Body of pancreas (tissue), 4 donors: ENCODE measurements at regions not wholly inside any gene's neighbourhood (a gene's known extent, or its start where the extent isn't known, plus 50 kb on each side); places are given as distances from the start of the nearest gene placed in this dataset.

Source experiments
- ATAC-seq: fragments of 150-250 bp; one replicate; pipeline ENCODE4 v1.9.1; 2016
- DNase-seq, 4 donors: peaks; one replicate each; pipeline ENCODE4 v3.0.0-alpha.2; 2019
- H3K27ac ChIP-seq, 4 donors: fragments of 200-600 bp; sonication (generic); 1 replicate in 3 of 4; 2 replicates in 1 of 4; pipeline versions ENCODE4 v1.5.1 to v1.6.1; 2016 to 2019; ENCODE audit warnings: mild to moderate bottlenecking in 1 of 4, mixed read lengths in 1 of 4, moderate library complexity in 1 of 4
- H3K27me3 ChIP-seq, 2 donors: fragments of 200-600 bp; sonication (generic); one replicate each; pipeline ENCODE4 v1.6.0; 2016; ENCODE audit warnings: mild to moderate bottlenecking in 1 of 2
- H3K36me3 ChIP-seq, 2 donors: fragments of 200-600 bp; sonication (generic); replicated peaks in 1 of 2; 2 replicates each; pipeline ENCODE4 v1.5.1; 2016; ENCODE audit warnings: low read depth in 2 of 2; ENCODE audit not compliant: insufficient read depth in 1 of 2
- H3K4me1 ChIP-seq: fragments of 200-600 bp; sonication (generic); one replicate; pipeline ENCODE4 v1.6.0; 2016
- H3K4me3 ChIP-seq, 2 donors: fragments of 200-600 bp; sonication (generic); 1 replicate in 1 of 2; 2 replicates in 1 of 2; pipeline ENCODE4 v1.5.1; 2016 to 2019
- H3K9me3 ChIP-seq, 3 donors: fragments of 200-600 bp; sonication (generic); 1 replicate in 2 of 3; 2 replicates in 1 of 3; pipeline ENCODE4 v1.5.1; 2016
- POLR2A ChIP-seq, 3 donors: fragments of 450-650 bp; IDR thresholded peaks; one replicate each; pipeline ENCODE4 v1.6.1; 2016; ENCODE audit warnings: antibody characterized with exemption in 3 of 3, mild to moderate bottlenecking in 2 of 3
- WGBS, 2 donors: methylation state at CpG; one replicate each; pipeline ENCODE4 v1.1.5; 2017; 5-methylcytosine and 5-hydroxymethylcytosine counted together
- intact Hi-C: fragments of 100-400 bp; cut with DNase I; formaldehyde crosslinking; loops from one replicate; pipeline ENCODE4 v1.15.1; 2023
- TF ChIP-seq, protein P1 (sequence below), 7 experiments: fragments of 450-650 bp in 4 of 7; fragments of 200-600 bp in 3 of 7; sonication (generic) in 3 of 7; IDR thresholded peaks; one replicate each; pipeline ENCODE4 v1.5.1; 2016 to 2019; ENCODE audit warnings: antibody characterized with exemption in 7 of 7

DNA sequence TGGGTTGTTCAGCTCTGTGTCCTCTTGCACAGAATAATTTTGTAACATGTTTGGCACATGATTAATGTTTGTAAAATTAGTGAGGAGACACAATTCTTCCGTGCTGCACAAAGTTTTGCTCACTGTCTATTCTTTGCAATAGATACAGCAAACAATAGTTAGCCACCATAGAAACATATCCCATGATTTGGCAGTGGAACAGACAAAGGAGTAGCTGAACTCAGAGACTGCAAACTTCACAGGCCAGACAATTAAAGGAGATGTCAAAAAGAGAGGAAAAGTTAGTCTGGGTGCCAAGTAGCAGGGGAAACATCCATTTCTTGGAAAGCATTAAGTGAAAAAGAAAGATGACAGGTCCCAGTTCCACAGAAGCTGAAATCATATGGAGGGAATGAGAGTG lies 267.4 kb upstream of the NRXN1 start:
- Histone ChIP-seq H3K4me1 (no peaks in the 10 kb centered on the region), H3K36me3 (no peaks in the 10 kb centered on the region), H3K27ac (no peak overlapping the region), H3K27me3 (no peaks in the 10 kb centered on the region), H3K4me3 (no peak overlapping the region), H3K9me3 (no peaks in the 10 kb centered on the region)
- TF ChIP-seq, protein P1, sequence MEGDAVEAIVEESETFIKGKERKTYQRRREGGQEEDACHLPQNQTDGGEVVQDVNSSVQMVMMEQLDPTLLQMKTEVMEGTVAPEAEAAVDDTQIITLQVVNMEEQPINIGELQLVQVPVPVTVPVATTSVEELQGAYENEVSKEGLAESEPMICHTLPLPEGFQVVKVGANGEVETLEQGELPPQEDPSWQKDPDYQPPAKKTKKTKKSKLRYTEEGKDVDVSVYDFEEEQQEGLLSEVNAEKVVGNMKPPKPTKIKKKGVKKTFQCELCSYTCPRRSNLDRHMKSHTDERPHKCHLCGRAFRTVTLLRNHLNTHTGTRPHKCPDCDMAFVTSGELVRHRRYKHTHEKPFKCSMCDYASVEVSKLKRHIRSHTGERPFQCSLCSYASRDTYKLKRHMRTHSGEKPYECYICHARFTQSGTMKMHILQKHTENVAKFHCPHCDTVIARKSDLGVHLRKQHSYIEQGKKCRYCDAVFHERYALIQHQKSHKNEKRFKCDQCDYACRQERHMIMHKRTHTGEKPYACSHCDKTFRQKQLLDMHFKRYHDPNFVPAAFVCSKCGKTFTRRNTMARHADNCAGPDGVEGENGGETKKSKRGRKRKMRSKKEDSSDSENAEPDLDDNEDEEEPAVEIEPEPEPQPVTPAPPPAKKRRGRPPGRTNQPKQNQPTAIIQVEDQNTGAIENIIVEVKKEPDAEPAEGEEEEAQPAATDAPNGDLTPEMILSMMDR (IDR thresholded peaks at IDR 0.05): no peak
- TF ChIP-seq POLR2A (IDR thresholded peaks at IDR 0.05): no peak
- ATAC-seq: no peak
- 50 to 58% methylated on average over 1 of the region's 1 CpG for WGBS, 2 donors
- no peak for DNase-seq
- intact Hi-C loops: no loop called here

DNA sequence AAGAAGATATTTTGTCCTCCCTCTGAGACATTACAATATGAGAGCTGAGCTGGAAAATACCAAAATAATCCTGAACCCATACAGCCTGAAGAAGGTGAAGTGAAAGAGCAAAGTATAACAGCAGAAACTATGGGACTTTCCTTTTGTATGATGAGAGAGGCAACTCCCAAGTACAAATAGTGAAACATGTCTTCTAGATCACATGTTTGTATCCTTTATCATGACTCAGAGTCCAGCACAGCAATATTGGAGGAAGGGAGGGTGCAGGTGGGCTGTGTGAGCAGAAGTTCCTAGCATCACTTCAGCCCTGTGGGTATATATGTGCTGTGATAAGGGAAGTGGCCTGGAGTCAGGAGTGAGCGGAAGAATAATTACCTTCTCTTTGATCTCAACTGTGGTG lies 265.6 kb upstream of the NRXN1 start:
- TF ChIP-seq, protein P1 (IDR thresholded peaks at IDR 0.05): no peak
- TF ChIP-seq POLR2A (IDR thresholded peaks at IDR 0.05): no peak
- Histone ChIP-seq H3K27ac (no peak overlapping the region), H3K4me1 (no peaks in the 10 kb centered on the region), H3K36me3 (no peaks in the 10 kb centered on the region), H3K27me3 (no peaks in the 10 kb centered on the region), H3K9me3 (no peaks in the 10 kb centered on the region), H3K4me3 (no peak overlapping the region)
- DNase-seq: no peak
- WGBS, 2 donors: 82 to 89% methylated on average over 1 of the region's 1 CpG
- intact Hi-C loops: no loop called here
- ATAC-seq: no peak

DNA sequence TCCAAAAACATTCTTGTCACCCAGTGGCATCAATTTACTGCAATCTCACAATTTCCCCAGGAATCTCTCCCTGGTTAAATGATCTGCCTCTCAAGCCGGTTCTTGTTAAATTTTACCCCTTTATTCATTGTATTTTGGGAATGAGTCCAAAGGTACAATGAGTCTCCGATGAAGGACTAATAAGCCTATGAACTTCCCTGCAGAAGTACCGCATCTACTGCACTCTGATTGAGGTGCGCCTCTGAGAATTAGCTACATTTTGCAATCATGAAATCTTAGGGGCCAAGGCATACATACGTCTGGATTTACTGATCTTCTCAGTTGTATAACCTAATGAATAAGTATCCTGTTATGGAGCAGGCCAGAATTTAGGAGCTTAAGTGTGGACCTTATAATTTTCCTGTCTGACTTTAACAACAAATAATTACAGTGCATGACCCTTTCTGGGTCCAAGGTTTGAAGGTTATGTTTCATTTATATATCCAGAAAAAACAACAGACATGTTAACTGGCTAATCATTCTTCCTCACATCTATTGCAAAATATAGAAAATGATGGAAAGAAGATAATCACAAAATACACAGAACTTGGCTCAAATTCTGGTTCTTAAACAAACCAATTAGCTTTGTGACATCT lies 261.8 kb upstream of the NRXN1 start:
- intact Hi-C loops: no loop called here
- no peak overlapping the region for H3K4me3 ChIP-seq
- no peak for ATAC-seq
- TF ChIP-seq POLR2A (IDR thresholded peaks at IDR 0.05): no peak
- TF ChIP-seq, protein P1 (IDR thresholded peaks at IDR 0.05): no peak
- no peaks in the 10 kb centered on the region for H3K4me1 ChIP-seq
- no peak overlapping the region for H3K27ac ChIP-seq
- no peaks in the 10 kb centered on the region for H3K9me3 ChIP-seq
- no peaks in the 10 kb centered on the region for H3K27me3 ChIP-seq
- H3K36me3 ChIP-seq: no peaks in the 10 kb centered on the region
- DNase-seq: no peak
- WGBS, 2 donors: 64 to 67% methylated on average over 5 of the region's 5 CpGs

DNA sequence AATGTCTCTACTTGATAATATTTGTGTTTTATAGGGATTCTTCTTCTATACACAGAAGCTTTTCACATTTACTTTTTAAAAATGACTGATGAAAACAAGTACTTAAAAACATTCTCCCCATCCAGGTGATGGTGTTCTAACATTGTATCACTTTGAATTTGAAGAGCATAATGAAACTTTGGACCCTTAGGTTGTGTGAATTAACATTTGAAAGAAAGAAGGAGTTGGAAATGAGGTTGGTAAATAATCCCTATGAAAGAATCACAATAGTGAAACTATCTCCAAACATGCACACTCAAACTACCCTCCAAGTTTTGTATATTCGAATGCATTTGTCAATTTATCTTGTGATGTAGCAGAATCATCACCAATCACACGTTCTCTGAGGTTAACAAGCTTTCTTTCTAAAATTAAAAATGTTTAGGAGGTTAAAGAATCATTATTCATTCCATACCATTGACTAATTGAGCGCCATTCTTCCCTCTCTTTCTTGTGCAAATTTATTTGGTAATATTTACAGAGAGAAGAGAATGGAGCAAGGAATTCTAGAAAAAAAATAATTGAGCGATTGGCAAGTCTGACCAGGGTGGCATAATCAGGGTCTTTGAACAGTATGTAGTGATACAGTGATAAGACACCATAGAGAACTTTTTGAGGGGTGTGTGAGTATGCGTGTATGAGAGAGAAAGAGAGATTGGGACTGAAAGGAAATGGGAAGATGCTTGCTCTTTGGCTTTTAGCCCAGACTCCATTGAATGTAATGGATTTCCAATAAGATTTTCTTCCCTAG lies 260.0 kb upstream of the NRXN1 start:
- no peak for ATAC-seq
- H3K27ac ChIP-seq: no peak overlapping the region

More for the DNA sequence above, 260.0 kb upstream of the NRXN1 start:
- TF ChIP-seq, protein P1 (IDR thresholded peaks at IDR 0.05): no peak
- no peak for TF ChIP-seq POLR2A (IDR thresholded peaks at IDR 0.05)
- no peaks in the 10 kb centered on the region for H3K4me1 ChIP-seq
- H3K27me3 ChIP-seq: no peaks in the 10 kb centered on the region
- intact Hi-C loops: no loop called here
- H3K4me3 ChIP-seq: no peak overlapping the region
- DNase-seq: no peak
- H3K9me3 ChIP-seq: no peaks in the 10 kb centered on the region
- whole genome bisulfite sequencing, 2 donors: 49 to 51% methylated on average over 5 of the region's 5 CpGs
- no peaks in the 10 kb centered on the region for H3K36me3 ChIP-seq
